ENCODE measurements at regions not wholly inside any gene's neighbourhood (a gene's known extent, or its start where the extent isn't known, plus 50 kb on each side); places are given as distances from the start of the nearest gene placed in this dataset.

GRCh38 chr4:149065753-149066152, 623.5 kb upstream of the NR3C2 start:
- Histone ChIP-seq H3K4me1 (no peaks in the 10 kb centered on the region), H3K27me3 (no peaks in the 10 kb centered on the region), H3K9me3 (peaks cover 0 to 10% of the 10 kb centered on the region in 2 donors), H3K4me3 (no peak overlapping the region), H3K36me3 (no peaks in the 10 kb centered on the region), H3K27ac (no peak overlapping the region)
- intact Hi-C loops (cut with DNase I) = no loop called here
- ATAC-seq = no peak
- no peak for DNase-seq
- TF ChIP-seq CTCF (IDR thresholded peaks at IDR 0.05) = no peak

GRCh38 chr4:149062997-149063396, 620.8 kb upstream of the NR3C2 start:
- no peak for TF ChIP-seq CTCF (IDR thresholded peaks at IDR 0.05)
- Histone ChIP-seq H3K9me3 (peaks cover 0 to 10% of the 10 kb centered on the region in 2 donors), H3K27me3 (no peaks in the 10 kb centered on the region), H3K4me1 (no peaks in the 10 kb centered on the region), H3K27ac (no peak overlapping the region), H3K4me3 (no peak overlapping the region), H3K36me3 (no peaks in the 10 kb centered on the region)
- no peak for ATAC-seq
- no peak for DNase-seq
- intact Hi-C loops (cut with DNase I) = no loop called here

- Histone ChIP-seq H3K36me3 (no peaks in the 10 kb centered on the region), H3K9me3 (no peaks in the 10 kb centered on the region), H3K4me1 (no peaks in the 10 kb centered on the region), H3K27me3 (no peaks in the 10 kb centered on the region), H3K27ac (no peak overlapping the region), H3K4me3 (no peak overlapping the region)
- DNase-seq (no peak), ATAC-seq (no peak)
- intact Hi-C loops (cut with DNase I) = no loop called here
- TF ChIP-seq CTCF (IDR thresholded peaks at IDR 0.05) = no peak
Observed at GRCh38 chr4:149057594-149057993, 615.4 kb upstream of the NR3C2 start.

- Histone ChIP-seq H3K9me3 (no peaks in the 10 kb centered on the region), H3K4me1 (no peaks in the 10 kb centered on the region), H3K4me3 (no peak overlapping the region), H3K36me3 (no peaks in the 10 kb centered on the region), H3K27ac (no peak overlapping the region), H3K27me3 (no peaks in the 10 kb centered on the region)
- no peak for TF ChIP-seq CTCF (IDR thresholded peaks at IDR 0.05)
- DNase-seq (peak in 2 of 4 donors; percentile 12 to 54), ATAC-seq (peak; percentile 63)
- intact Hi-C loops (cut with DNase I) = no loop called here
Observed at GRCh38 chr4:149056615-149057014, 614.4 kb upstream of the NR3C2 start.

GRCh38 chr4:149055624-149056023, 613.4 kb upstream of the NR3C2 start:
- Histone ChIP-seq H3K4me1 (no peaks in the 10 kb centered on the region), H3K9me3 (no peaks in the 10 kb centered on the region), H3K27ac (no peak overlapping the region), H3K36me3 (no peaks in the 10 kb centered on the region), H3K27me3 (no peaks in the 10 kb centered on the region), H3K4me3 (no peak overlapping the region)
- intact Hi-C loops (cut with DNase I) = no loop called here
- DNase-seq (no peak), ATAC-seq (no peak)
- no peak for TF ChIP-seq CTCF (IDR thresholded peaks at IDR 0.05)
